ENCODE measurements at regions not wholly inside any gene's neighbourhood (a gene's known extent, or its start where the extent isn't known, plus 50 kb on each side); places are given as distances from the start of the nearest gene placed in this dataset.

DNA sequence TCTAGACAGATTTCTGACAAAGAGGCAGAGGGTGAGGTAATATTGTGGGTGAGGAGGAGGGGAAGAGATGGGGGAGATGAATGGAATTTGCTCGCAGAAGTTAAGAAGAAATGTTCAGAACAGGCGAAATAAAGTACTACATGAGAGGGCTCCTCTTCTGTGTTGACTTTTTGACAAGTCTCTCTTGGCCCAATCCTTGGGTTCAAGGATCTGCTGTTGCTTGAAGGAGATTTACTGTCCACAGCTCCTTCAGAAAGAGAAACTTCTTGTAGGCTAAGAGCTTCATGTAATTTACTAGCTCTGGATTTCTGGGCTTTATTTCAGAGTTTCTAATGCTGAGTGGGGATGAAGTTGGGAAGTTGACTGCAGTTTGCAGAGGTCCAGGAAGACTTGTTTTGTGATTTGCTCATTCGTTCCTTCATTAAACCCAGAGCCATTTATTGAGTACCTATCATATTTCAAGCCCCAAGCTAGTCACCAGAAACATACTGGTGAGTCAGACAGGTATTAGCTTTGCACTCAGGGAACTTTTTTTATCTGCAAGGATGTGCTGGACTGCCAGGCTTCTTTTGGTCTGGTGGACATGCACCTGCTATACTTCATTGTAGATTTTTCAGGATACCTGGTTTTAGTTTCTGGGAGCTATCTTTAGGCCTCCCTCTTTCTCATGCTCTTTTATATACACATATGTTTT, 402.9 kb upstream of the CLINT1 start:
- TF ChIP-seq, protein P1, sequence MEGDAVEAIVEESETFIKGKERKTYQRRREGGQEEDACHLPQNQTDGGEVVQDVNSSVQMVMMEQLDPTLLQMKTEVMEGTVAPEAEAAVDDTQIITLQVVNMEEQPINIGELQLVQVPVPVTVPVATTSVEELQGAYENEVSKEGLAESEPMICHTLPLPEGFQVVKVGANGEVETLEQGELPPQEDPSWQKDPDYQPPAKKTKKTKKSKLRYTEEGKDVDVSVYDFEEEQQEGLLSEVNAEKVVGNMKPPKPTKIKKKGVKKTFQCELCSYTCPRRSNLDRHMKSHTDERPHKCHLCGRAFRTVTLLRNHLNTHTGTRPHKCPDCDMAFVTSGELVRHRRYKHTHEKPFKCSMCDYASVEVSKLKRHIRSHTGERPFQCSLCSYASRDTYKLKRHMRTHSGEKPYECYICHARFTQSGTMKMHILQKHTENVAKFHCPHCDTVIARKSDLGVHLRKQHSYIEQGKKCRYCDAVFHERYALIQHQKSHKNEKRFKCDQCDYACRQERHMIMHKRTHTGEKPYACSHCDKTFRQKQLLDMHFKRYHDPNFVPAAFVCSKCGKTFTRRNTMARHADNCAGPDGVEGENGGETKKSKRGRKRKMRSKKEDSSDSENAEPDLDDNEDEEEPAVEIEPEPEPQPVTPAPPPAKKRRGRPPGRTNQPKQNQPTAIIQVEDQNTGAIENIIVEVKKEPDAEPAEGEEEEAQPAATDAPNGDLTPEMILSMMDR (IDR thresholded peaks at IDR 0.05; ENCODE audit: insufficient read depth, low read depth, low read length): no peak
- DNase-seq (ENCODE audit: low read depth): no peak
- no peak overlapping the region for H3K4me3 ChIP-seq (ENCODE audit: low read depth, low read length)

DNA sequence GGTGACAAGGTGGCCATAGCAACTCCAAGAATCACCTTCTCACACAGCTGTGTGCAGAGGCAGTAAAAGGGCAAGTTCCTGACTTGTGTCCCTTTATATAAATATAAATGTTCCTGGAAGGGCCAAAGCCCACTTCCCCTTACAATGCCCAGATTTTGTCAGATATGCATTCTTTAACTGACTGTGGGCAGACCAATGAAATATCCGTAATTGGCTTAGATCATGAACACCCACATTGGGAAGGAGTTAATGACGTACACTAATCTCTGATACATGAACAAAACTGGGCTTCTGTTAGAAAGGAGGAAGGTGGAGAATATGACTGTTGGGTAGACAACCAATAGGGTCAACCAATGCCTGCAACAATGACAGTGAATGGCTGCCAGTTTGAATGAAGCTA, 397.2 kb upstream of the CLINT1 start:
- H3K4me3 ChIP-seq (ENCODE audit: low read depth, low read length): no peak overlapping the region
- no peak for DNase-seq (ENCODE audit: low read depth)
- TF ChIP-seq, protein P1 (IDR thresholded peaks at IDR 0.05; ENCODE audit: insufficient read depth, low read depth, low read length): no peak

DNA sequence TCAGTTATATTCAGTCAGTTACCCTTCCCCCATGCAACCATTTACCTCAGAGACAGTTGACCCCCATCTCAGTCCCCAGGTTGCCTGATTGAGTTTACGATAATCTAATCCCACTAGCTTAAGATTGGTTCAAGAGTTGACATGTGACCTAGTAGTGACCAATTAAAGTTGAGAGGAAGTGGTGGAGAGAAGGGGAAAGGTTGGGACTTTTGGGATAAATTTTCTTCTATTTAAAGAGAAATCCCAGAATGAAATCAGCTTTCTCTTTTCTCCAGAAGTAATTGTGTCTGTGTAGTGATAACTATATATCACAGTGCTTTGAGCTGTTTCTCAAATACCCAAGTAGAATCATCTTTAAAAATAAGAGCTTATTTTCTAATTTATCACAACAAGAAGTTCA, 396.7 kb upstream of the CLINT1 start:
- no peak overlapping the region for H3K4me3 ChIP-seq (ENCODE audit: low read depth, low read length)
- TF ChIP-seq, protein P1 (IDR thresholded peaks at IDR 0.05; ENCODE audit: insufficient read depth, low read depth, low read length): no peak
- no peak for DNase-seq (ENCODE audit: low read depth)

DNA sequence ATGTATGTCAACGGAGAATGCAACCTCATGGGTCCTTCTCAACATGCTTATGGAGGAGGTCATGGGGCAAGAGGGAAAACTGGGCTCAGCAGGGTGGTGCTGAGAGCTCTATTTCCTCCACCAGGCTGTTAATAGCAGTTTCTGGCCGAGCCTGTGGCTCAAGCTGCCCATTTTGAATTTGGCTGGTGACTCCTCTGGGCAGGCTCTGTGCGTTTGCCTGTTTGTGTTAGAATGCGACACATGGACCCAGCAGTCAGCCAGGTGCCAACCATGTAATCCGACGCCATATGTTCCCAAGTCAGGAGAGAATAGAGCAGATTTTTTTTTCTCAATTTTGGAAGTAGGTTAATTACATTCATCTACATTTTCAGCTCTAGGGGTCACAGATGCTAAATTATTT, 387.7 kb upstream of the CLINT1 start:
- DNase-seq (ENCODE audit: low read depth): no peak
- H3K4me3 ChIP-seq (ENCODE audit: low read depth, low read length): no peak overlapping the region

DNA sequence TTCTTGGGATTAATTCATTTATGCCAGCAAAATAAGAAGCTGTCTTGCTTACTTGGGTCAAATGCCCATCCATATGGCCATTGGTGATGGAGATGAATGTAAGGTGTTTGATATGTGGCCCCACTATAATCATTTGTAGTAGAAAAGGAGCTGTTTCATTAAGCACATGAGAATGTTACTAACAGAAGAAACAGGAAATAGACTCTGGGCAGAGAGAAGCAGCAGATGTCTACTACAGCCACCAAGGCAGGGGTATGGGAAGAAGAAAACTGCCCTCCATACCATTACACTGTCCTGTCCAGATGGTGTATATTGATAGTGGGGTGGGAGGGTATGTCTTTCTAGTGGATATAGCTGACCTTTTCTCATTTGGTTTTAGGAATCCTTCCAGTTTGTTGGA, 386.6 kb upstream of the CLINT1 start:
- no peak overlapping the region for H3K4me3 ChIP-seq (ENCODE audit: low read depth, low read length)
- TF ChIP-seq, protein P1 (IDR thresholded peaks at IDR 0.05; ENCODE audit: insufficient read depth, low read depth, low read length): no peak
- DNase-seq (ENCODE audit: low read depth): no peak

More for the DNA sequence above, 387.7 kb upstream of the CLINT1 start:
- TF ChIP-seq, protein P1 (IDR thresholded peaks at IDR 0.05; ENCODE audit: insufficient read depth, low read depth, low read length): no peak

DNA sequence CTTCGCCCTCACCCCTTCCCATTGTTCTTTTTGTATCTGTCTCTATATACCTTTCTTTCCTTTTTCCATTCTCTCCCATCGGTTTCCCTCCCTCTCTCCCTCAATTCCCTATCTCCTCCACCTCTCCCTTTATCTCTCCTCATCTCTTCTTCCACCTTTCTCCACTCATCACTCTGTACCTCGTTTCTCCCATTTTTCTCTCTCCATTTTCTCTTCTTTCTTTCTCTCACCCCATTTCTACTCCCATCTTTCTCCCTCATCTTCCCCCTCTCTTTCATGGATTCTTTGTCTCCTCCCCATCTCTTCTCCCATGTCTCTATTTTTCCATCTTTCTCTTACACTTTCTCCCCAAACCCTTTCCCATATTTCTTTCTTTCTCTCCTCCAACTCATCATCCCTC, 385.9 kb upstream of the CLINT1 start:
- TF ChIP-seq, protein P1 (IDR thresholded peaks at IDR 0.05; ENCODE audit: insufficient read depth, low read depth, low read length): no peak
- DNase-seq (ENCODE audit: low read depth): no peak
- H3K4me3 ChIP-seq (ENCODE audit: low read depth, low read length): no peak overlapping the region
